Thoracic aorta (tissue), 2 donors: ENCODE measurements at regions not wholly inside any gene's neighbourhood (a gene's known extent, or its start where the extent isn't known, plus 50 kb on each side); places are given as distances from the start of the nearest gene placed in this dataset.

Experiments
- ATAC-seq: fragments of 150-250 bp; one replicate; pipeline ENCODE4 v1.8.0; 2017; ENCODE audit warnings: low read depth; ENCODE audit not compliant: insufficient number of reproducible peaks, low FRiP score
- DNase-seq: peaks from one replicate; pipeline ENCODE4 v3.0.0-alpha.2; 2020; ENCODE audit warnings: low spot score
- H3K27ac ChIP-seq, 2 donors: fragments of 200-600 bp; sonication (generic); 1 replicate in 1 of 2; 2 replicates in 1 of 2; pipeline ENCODE4 v1.5.1; 2016; ENCODE audit warnings: mild to moderate bottlenecking in 2 of 2, moderate library complexity in 2 of 2
- H3K27me3 ChIP-seq: fragments of 200-600 bp; sonication (generic); replicated peaks from 2 replicates; pipeline ENCODE4 v1.6.0; 2016; ENCODE audit warnings: mild to moderate bottlenecking; ENCODE audit not compliant: insufficient read depth
- H3K36me3 ChIP-seq: fragments of 200-600 bp; sonication (generic); one replicate; pipeline ENCODE4 v1.5.1; 2016
- H3K4me1 ChIP-seq, 2 donors: fragments of 200-600 bp; sonication (generic); 1 replicate in 1 of 2; 2 replicates in 1 of 2; pipeline versions ENCODE4 v1.5.1 to v1.6.0; 2016; ENCODE audit warnings: low read depth in 2 of 2, mild to moderate bottlenecking in 1 of 2; ENCODE audit not compliant: control insufficient read depth in 1 of 2
- H3K4me3 ChIP-seq: fragments of 200-600 bp; sonication (generic); 2 replicates; pipeline ENCODE4 v1.5.1; 2016; ENCODE audit warnings: mild to moderate bottlenecking
- H3K9me3 ChIP-seq: fragments of 200-600 bp; sonication (generic); 2 replicates; pipeline ENCODE4 v1.5.1; 2016
- TF ChIP-seq, protein P1 (sequence below): fragments of 200-600 bp; sonication (generic); IDR thresholded peaks from one replicate; pipeline ENCODE4 v1.5.1; 2019; ENCODE audit warnings: antibody characterized with exemption

DNA sequence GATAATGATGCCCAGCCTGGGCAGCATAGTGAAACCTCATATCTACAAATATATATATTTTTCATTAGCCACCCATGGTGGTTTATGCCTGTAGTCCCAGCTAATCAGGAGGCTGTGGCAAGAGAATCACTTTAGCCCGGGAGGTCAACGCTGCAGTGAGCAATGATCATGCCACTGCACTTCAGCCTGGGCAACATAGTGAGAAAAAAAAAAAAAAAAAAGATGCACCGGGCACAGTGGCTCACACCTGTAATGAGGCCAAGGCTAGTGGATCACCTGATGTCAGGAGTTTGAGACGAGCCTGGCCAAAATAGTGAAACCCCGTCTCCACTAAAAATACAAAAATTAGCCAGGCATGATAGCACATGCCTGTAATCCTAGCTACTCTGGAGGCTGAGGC, 50.2 kb upstream of the ADRA1B start:
- Histone ChIP-seq H3K4me1 (peaks cover 14 to 30% of the 10 kb centered on the region in 2 donors), H3K27me3 (no peaks in the 10 kb centered on the region), H3K4me3 (no peak overlapping the region), H3K9me3 (no peaks in the 10 kb centered on the region), H3K36me3 (no peaks in the 10 kb centered on the region), H3K27ac (no peak overlapping the region)
- no peak for ATAC-seq
- no peak for DNase-seq
- TF ChIP-seq, protein P1, sequence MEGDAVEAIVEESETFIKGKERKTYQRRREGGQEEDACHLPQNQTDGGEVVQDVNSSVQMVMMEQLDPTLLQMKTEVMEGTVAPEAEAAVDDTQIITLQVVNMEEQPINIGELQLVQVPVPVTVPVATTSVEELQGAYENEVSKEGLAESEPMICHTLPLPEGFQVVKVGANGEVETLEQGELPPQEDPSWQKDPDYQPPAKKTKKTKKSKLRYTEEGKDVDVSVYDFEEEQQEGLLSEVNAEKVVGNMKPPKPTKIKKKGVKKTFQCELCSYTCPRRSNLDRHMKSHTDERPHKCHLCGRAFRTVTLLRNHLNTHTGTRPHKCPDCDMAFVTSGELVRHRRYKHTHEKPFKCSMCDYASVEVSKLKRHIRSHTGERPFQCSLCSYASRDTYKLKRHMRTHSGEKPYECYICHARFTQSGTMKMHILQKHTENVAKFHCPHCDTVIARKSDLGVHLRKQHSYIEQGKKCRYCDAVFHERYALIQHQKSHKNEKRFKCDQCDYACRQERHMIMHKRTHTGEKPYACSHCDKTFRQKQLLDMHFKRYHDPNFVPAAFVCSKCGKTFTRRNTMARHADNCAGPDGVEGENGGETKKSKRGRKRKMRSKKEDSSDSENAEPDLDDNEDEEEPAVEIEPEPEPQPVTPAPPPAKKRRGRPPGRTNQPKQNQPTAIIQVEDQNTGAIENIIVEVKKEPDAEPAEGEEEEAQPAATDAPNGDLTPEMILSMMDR, result no peak
